Neural progenitor cell (in vitro differentiated cells): ENCODE measurements at regions not wholly inside any gene's neighbourhood (a gene's known extent, or its start where the extent isn't known, plus 50 kb on each side); places are given as distances from the start of the nearest gene placed in this dataset.

Experiments
- CTCF ChIP-seq: fragments of 200-600 bp; sonication (generic); IDR thresholded peaks from 2 replicates; pipeline ENCODE4 v1.5.1; 2017; ENCODE audit warnings: antibody characterized with exemption, mild to moderate bottlenecking
- EZH2 ChIP-seq: fragments of 200-600 bp; sonication (generic); IDR thresholded peaks from 2 replicates; pipeline ENCODE4 v1.6.1; 2017; ENCODE audit warnings: antibody characterized with exemption, mild to moderate bottlenecking, moderate library complexity
- EZH2phosphoT487 ChIP-seq: fragments of 200-600 bp; sonication (generic); IDR thresholded peaks from 2 replicates; pipeline ENCODE4 v1.6.1; 2017; ENCODE audit warnings: antibody characterized with exemption

GRCh38 chr10:107900131-107900530 is 735.6 kb upstream of the SORCS1 start:
- no peak for TF ChIP-seq CTCF
- TF ChIP-seq EZH2, result no peak
- TF ChIP-seq EZH2phosphoT487, result no peak
